ENCODE measurements at regions not wholly inside any gene's neighbourhood (a gene's known extent, or its start where the extent isn't known, plus 50 kb on each side); places are given as distances from the start of the nearest gene placed in this dataset.
"Not testable (repeated sequence)": the region's sequence is repeated elsewhere in the genome, so short reads cannot be mapped to it uniquely, and the experiment has no call there.

DNA sequence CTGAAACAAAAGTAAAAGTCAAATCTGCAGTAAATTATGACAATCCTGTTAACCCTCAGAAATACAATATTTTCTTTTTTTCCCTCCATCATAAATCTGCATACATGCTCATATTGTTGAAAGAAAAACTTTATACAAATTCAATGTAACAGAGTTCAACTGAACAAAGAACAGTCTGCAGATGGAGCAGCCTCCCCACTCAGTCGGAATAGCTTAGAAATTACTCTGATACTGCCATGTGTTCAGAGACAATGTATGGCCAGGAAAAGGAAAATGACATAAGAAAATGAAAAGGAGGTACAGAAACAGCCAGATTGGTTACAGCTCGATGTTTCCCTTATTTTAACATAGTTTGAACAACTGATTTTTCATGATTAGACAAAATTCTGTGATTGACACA, 651.9 kb upstream of the COBL start:
- no peak for DNase-seq

DNA sequence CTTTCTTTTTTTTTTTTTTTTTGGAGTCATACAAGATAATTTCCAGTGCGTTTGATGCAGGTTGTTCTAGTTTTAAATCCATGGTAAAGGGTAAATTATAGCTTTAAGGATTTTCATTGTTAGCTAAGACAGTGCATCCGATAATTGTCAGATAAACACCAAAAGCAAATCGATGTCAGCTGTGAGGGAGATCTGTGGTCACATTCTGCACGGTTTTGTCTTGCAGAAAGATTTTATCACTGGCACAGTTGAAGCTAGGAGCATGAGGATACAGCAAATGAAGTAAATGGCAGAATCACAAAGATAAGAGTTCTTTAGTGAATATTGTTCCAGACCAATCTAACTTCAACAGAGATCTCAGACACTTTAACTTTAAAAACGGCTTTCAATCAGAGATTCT, 648.8 kb upstream of the COBL start:
- DNase-seq = no peak

DNA sequence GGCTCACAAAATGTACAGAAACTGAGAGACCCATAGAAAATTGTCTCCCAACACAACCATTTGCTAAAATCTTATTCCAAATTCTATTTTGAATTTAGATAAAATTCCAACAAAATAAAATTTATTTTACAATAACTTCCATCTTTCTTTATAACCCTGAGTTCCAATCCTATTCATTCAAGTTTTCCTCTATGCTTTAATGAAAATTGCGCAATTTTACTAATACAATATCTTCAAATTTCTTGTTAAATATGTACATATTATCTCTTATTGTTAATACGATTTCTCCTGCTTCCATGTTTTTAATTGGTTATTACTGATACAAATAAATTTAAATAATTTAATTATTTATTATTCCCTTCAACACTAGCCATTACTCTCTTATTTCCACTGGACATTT, 645.2 kb upstream of the COBL start:
- DNase-seq = no peak

DNA sequence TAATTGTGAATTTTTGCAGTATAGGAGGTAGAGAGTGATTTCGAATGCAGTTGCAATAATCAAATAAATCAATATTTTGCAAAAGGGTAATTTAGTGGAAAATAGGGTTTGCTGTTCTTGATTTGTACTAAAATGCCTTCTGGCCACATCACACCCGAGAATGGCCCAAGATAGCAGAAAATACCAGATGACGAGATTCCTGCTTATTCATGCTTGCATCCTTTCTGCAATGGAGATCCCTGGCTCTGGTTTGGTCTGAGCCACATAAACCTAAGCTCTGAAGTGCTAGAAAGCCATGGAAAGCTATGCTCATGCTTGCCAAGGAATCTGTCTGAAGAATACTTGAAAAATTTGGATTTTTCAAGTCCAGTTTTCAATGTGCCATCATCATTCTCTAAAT, 634.2 kb upstream of the COBL start:
- no peak for DNase-seq

DNA sequence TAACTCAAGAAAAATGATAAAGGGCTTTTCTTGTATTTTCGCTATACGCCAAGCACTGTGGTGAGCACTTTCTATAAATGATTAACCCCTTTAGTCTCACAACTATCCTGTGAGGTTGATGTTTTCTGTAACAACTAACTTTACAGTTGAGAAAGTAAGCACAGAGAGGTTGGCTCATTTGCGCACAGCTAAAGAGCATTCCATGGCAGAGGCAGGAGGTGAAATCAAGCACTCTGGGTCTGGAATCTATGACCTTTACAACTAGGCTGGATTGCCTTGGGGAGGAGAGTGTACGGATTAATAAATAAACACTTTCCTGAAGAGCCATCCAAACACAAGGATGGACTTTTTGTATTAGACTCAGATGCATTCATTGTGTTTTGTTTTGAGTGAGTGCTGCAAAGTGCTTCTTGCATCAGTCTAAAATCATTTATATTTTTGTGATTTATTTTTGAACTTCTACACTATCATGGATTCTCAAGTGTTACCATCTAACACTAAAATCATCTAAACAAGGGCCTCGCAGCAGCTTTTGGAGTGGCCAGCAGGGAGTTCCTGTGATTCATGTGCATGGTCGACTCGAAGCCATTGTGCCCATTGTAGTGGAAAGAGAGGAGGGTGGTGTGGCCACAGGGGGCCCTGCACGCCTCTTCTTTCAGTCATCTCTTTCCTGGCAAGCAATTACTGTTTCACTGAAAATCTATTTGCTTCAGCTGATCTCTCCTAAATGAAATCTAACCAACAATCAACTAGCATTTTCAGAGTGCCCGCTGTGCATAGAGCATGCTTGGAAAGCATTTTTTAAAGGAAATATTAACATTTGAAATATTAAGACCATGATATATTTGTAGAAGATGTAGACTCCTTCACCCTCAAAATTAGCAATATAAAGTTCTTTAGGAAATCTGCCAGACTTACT, 633.4 kb upstream of the COBL start:
- no peak for DNase-seq

DNA sequence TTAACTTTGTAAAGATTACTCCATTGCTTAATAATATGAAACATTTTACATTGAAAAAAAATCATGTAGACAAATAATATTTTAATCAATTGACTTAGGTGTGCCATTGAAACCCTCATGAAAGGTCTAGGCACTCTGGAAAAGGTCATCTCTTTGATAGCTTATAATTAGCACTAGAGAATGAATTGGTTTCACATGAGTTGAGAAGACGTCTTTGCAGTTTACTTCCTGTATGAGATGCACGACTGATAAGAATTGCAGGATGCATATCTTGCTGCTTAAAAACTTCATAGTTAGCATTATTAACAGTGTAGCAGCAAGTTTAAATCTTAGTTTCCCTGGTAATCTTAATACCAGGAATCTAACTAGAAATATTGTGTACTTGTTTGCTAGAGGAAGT, 614.2 kb upstream of the COBL start:
- no peak for DNase-seq

DNA sequence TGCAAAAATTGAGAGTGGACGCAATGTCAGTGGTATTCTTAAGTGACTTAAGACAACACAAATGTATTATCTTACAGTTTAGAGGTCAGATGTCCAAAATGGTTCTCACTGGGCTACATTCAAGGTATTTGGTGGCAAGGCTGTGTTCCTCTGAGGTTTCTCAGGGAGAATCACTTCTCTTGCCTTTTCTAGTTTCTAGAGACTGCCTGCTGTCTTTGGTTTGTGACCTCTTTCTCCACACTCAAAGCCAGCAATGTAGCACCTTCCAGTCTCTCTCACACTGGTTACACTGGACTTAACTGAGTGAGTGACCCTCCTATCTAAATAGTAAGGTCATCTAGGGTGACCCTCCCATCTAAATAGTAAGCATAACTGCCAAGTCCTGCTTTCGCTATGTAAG, 613.2 kb upstream of the COBL start:
- DNase-seq = no peak

DNA sequence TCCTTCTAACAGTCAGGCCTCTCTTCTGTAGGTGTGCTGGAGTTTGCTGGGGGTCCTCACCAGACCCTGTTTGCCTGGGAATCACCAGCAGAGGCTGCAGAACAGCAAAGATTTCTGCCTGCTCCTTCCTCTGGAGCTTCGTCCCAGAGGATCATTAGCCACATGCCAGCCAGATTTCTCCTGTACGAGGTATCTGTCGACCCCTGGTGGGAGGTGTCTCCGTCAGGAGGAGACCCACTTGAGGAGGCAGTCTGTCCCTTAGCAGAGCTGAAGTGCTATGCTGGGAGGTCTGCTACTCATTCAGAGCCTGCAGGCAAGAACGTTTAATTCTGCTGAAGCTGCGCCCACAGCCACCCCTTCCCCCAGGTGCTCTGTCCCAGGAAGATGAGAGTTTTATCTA, 611.1 kb upstream of the COBL start:
- DNase-seq = no peak

DNA sequence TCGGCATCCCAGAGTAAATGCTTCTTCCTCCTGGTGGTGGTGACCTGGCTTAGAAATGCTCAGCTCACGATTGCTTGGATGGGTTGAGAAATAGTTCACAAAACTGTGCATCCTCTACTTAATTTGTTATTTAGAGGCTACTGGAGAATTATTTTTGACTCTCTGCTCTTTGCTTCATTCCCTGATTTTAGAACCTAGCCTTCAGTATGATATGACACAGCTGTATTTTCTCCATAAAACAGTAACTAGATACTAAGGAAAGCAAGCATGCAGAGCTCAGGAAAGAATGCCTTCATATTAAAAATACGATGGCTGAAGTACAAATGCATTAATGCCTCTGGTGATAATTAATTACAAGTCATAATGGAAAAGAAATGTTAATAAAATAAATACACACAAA, 602.0 kb upstream of the COBL start:
- no peak for DNase-seq

DNA sequence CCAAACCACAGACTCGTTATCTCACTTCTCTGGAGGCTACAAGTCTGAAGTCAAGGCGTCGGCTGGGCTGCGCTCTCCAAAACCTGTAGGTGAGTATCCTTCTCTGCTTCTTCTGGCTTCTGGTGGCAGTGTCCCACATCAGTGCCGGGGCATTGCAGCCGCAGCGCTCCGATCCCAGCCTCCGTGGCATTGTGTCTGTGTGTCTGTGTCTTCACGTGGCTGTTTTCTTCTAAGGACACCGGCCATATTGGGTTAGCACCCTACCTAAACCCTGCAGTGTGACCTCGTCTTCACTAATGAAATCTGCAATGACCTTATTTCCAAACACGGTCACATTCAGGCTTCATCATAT, 584.9 kb upstream of the COBL start:
- no peak for DNase-seq

DNA sequence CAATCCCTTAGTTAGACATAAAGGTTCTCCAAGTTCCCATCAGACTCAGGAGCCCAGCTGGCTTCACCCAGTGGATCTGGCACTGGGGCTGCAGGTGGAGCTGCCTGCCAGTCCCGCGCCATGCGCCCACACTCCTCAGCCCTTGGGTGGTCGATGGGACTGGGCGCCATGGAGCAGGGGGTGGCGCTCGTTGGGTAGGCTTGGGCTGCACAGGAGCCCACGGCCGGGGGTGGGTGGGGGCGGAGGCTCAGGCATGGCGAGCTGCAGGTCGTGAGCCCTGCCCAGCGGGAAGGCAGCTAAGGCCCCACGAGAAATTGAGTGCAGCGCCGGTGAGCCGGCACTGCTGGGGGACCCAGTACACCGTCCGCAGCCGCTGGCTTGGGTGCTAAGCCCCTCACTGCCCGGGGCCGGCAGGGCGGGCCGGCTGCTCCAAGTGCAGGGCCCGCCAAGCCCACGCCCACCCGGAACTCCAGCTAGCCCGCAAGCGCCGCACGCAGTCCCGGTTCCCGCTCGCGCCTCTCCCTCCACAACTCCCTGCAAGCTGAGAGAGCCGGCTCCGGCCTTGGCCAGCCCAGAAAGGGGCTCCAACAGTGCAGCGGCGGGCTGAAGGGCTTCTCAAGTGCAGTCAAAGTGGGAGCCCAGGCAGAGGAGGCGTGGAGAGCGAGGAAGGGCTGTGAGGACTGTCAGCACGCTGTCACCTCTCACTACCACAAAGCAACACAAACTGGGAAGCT, 584.3 kb upstream of the COBL start:
- DNase-seq = not testable (repeated sequence)

DNA sequence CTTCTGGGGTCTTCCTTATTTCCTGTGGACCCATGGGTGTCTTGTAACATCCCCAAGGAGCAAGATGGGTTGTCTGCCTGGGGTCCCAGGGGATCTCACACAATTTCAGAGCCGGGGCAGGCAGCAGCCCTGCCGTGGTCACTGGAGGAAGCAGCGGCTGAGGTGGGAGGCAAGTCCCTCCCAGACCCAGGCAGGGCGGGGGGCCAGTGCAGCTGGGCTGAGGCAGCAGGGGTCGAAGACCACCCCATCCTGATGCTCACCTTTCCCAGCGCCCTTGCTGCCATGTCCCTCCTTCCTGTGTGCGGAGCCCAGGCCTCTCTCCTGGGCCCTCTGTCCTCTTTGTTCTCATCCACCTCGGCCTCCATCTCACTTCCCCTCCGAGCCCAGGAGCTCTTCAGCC, 583.0 kb upstream of the COBL start:
- no peak for DNase-seq

DNA sequence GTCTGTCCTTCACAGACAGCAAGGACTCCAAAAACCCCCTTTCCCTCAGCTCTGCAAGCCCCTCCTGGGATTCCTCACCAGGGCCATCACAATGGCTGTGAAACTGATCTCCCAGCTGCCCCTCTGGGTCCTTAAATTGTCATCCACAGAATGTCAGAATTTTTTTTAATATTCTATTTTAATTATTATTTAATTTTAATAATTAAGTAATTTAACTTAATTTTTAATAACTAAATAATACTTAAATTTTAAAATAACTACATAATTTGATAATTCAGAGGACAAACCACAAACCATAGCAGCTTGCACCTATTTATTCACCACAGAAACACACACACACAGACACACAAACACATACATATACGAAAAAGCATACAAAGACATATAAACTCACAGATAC, 565.8 kb upstream of the COBL start:
- no peak for DNase-seq

DNA sequence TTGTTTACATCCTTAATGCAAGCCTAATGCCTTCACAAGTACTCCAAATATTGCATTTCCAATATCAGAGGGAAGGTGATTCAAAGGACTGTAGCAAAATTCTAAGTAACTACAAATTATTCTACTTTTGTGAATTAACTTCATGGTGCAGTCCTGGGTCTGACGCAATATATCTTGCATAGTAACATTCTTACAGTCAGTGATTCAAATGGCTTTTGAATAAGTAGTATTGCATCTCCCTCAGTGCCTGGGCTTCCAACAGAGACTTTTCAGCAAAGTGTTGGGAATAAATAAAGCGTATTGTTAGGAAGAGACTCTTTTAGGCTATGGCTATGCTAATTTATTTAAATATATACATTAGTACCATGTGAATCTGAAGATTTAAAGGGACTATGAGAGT, 564.7 kb upstream of the COBL start:
- DNase-seq = no peak

DNA sequence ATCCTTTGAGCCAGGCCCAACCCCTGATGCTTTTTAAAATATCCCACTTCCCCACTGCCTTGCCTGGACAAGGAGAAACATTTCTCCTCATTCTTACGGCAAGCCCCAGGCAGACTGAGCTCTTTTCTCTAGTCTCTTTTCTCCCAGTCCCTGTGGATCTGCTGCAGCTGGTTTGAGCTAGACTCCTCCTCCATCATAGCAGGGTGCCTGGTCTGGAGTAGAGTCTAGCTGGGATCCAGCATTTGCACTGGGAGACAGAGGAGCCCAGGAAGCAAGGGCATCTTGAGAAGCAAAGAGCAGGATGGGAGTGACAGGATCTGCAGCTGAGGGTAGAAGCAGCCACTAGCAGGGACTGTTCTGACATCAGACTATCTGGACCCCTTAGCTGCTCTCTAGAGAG, 562.3 kb upstream of the COBL start:
- DNase-seq = no peak

DNA sequence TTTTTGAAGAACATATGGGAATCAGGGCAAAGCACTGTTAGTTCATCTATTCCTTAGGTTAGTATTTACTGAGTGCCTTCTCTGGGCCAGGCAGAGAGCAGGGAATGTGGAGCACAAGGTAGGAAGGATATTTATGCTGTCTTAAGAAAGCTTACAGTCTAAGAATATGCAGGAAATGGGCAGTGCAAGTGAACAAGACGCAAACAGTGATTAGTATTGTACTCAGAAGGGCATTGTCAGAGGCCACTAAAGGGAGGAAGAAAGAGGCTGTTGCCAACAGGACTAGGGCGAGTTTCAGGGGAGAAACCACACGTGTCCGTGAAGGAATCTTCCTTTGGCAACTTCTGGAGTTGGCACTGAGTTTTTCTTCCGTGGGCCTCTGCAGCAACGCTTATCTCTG, 552.8 kb upstream of the COBL start:
- DNase-seq = no peak

DNA sequence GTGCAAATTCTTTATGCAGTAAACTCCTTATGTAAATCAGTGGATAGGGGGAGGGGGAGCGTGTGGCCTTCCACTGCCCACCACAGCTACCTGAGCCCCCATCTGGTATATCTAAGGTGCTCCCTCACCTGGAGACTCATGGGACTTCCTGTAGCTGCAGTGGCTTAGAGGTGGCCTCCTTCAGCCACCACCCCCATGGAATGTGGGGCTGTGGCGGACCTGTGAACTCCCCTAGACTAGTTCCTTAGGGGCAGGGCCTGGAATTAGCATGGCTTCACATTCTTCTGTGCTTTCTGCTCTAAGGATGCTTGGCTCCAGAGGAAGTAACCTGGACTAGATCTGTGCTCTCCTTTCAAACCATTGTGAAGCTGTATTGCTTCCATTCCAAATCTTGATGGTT, 550.5 kb upstream of the COBL start:
- DNase-seq = no peak

DNA sequence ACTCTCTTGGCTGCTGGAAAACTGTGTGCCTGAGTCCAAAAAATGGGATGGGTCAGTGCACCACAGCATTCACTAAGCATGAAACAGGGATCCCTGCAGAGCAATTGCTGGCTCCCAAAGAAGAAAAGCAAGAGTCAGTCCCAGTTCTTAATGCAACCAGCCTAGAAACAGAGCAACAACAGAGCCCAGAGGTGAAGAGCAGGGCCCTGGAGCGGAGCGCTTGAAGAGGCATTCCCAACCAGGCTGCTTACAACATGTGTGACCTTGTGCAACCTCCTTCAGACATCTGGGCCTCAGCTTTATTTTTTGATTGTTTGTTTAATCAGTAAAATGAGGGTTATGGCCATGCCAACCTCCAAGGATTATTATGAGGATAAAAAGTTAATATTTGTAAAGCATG, 543.7 kb upstream of the COBL start:
- no peak for DNase-seq

DNA sequence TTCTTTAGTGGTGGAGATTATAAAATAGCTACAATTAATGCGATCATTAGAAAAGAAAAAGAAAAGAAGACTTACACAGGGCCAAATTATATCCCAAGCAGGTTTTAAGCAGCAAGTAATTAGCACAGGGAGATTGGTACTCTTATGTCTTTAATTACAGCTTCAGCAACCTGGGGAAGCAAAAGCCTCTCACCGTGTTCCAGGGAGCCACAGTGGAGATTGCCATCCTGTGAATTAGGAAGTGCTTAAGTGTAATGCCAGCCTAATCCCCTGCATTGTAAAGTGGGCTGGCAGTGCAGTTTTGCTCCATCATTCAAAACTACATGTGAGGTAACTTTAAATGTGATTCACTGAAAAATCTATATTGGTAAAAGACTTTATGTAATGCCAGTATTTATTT, 533.5 kb upstream of the COBL start:
- no peak for DNase-seq

DNA sequence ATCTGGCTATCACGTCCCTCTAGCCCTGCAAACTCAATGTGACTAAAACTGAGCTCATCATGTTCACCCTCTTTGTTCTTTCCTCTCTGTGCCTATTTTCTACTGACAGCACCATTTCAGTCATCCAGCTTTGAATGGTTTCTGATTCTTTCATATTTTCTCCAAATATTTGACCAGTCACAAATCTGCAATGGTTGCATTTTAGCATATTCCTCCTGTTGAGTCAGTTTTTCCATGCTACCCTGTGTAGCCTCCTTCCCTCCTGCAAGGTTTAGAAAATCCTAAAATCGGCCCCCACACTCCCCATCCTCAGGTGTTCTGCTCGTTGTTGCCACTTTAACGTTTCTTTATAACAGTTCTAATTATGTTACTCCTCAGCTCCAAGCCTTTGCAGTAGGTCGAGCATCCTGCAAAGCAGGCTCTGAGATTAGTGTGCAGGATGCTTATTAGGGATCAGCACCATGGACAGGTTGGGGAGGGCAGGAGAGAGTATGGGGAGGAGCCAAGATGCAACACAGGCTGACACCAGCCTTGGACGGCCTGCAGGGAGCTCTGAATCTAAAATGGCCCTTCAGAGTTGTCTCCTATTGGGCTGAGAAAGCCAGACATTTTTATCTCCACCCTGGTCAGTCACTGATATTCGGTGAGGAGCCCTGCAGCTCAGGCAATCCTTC, 531.0 kb upstream of the COBL start:
- no peak for DNase-seq

DNA sequence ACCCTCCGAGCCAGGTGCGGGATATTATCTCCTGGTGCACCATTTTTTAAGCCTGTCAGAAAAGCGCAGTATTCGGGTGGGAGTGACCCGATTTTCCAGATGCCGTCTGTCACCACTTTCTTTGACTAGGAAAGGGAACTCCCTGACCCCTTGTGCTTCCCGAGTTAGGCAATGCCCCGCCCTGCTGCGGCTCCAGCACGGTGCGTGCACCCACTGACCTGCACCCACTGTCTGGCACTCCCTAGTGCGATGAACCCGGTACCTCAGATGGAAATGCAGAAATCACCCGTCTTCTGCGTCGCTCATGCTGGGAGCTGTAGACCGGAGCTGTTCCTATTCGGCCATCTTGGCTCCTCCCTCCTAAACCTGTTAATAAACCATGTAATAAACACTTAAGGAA, 522.5 kb upstream of the COBL start:
- not testable (repeated sequence) for DNase-seq

DNA sequence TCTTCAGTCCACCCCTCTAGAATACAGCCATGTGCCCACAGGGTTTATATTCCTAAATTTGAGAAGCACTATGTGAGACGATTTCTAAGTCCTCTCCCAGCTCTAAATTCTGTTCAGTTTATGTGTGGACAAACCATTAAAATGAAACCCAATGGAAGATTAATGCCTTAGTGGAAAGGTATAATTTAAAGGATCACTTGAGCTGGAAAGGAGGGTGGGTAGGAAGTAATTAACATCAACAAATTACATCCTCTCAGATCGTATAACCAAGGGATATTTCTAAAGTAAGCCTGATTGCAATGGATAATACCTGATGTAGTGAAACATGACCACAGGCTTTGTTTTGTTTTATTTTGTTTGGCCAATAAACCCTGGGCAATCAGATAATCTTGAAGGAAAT, 511.0 kb upstream of the COBL start:
- DNase-seq = no peak

DNA sequence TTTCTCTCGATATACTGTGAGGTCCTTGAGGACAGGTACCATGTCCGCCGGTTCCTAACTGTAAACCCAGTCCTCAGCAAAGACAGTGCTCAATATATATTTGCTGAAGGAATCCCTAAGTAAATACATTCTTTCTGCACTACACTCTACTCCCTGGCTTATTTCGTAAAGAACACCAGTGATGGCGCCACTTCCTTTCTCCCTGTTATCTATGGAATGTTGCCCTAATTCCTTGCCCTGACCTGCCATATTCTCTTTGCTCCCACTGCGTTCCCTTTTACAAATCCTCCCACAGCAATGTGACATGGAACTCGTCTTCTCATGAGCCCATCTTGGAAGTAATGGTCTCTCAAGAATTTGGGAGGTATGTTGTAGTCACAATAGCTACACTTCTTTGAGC, 507.4 kb upstream of the COBL start:
- DNase-seq = no peak
